ENCODE measurements at regions not wholly inside any gene's neighbourhood (a gene's known extent, or its start where the extent isn't known, plus 50 kb on each side); places are given as distances from the start of the nearest gene placed in this dataset.

DNA sequence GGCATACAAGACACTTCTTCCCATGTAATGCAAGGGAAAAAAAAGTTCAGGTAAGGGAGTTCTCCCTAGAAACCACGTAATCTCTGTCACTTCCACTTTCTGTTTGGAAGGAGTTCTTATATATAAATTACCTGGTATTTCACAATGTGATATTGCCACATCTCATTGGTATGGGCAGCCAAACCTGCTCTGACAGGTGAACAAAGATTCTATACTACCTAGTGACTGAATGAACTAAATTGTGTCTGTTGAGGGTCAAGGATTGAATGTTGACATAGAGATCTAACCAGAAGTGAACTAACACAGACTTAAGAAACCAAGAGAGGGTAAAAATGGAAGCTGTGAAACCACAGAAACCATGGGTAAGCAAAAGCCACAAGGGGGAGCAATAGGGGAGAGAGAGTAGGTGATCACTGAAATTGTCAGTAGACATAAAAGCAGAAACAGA, 161.3 kb downstream of the RPL10L start:
- Histone ChIP-seq H3K36me3 (ENCODE audit: insufficient read depth, low read length, poor library complexity, severe bottlenecking) (no peaks in the 10 kb centered on the region), H3K27me3 (replicated peaks; ENCODE audit: insufficient read depth, low read depth, low read length, poor library complexity) (peaks cover 8% of the 10 kb centered on the region), H3K9me3 (ENCODE audit: low read depth, low read length, poor library complexity, severe bottlenecking) (no peaks in the 10 kb centered on the region), H3K27ac (ENCODE audit: low read depth, low read length, poor library complexity, severe bottlenecking) (no peak overlapping the region), H3K4me3 (ENCODE audit: low read depth, low read length, poor library complexity, severe bottlenecking) (no peak overlapping the region), H3K4me1 (ENCODE audit: insufficient read depth, low read length, poor library complexity, severe bottlenecking) (no peaks in the 10 kb centered on the region)
- no TSS peak for BruUV-seq (replicated peaks)
- intact Hi-C loops (cut with micrococcal nuclease; ENCODE audit: unreplicated experiment) = no loop called here
- ChIA-PET POLR2A (ENCODE audit: low non-redundant PET) (no interaction called here), CTCF (no interaction called here)
- DNase-seq (ENCODE audit: low spot score) = peak; percentile 48
- TF ChIP-seq EZH2 (IDR thresholded peaks at IDR 0.05; ENCODE audit: borderline replicate concordance, low read depth, low read length, poor library complexity, severe bottlenecking) = no peak
- TF ChIP-seq, protein P1, sequence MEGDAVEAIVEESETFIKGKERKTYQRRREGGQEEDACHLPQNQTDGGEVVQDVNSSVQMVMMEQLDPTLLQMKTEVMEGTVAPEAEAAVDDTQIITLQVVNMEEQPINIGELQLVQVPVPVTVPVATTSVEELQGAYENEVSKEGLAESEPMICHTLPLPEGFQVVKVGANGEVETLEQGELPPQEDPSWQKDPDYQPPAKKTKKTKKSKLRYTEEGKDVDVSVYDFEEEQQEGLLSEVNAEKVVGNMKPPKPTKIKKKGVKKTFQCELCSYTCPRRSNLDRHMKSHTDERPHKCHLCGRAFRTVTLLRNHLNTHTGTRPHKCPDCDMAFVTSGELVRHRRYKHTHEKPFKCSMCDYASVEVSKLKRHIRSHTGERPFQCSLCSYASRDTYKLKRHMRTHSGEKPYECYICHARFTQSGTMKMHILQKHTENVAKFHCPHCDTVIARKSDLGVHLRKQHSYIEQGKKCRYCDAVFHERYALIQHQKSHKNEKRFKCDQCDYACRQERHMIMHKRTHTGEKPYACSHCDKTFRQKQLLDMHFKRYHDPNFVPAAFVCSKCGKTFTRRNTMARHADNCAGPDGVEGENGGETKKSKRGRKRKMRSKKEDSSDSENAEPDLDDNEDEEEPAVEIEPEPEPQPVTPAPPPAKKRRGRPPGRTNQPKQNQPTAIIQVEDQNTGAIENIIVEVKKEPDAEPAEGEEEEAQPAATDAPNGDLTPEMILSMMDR (conservative IDR thresholded peaks at IDR 0.05; ENCODE audit: low read depth, low read length) = peak; percentile 63

DNA sequence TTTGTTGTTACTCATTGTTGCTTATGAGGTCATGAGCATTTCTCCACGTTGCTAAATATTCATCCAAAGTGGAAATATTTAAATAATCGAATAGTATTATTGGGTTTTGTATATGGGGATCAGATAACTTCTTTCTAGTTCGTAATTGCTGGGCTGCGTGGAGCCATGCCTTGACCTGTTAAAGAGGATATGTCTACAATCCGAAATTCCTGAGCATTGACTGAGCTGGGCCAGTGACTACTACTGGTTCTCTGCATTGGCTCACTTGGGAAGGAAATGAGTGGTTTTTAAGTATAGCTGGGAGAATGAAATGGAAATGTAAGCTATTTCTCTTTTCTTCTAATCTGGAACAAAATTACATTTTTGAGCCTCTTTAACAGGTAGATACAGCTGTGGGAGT, 163.2 kb downstream of the RPL10L start:
- Histone ChIP-seq H3K36me3 (ENCODE audit: insufficient read depth, low read length, poor library complexity, severe bottlenecking) (no peaks in the 10 kb centered on the region), H3K4me3 (ENCODE audit: low read depth, low read length, poor library complexity, severe bottlenecking) (no peak overlapping the region), H3K4me1 (ENCODE audit: insufficient read depth, low read length, poor library complexity, severe bottlenecking) (no peaks in the 10 kb centered on the region), H3K9me3 (ENCODE audit: low read depth, low read length, poor library complexity, severe bottlenecking) (no peaks in the 10 kb centered on the region), H3K27me3 (replicated peaks; ENCODE audit: insufficient read depth, low read depth, low read length, poor library complexity) (peaks cover 16% of the 10 kb centered on the region), H3K27ac (ENCODE audit: low read depth, low read length, poor library complexity, severe bottlenecking) (no peak overlapping the region)
- BruUV-seq (replicated peaks) = no TSS peak
- intact Hi-C loops (cut with micrococcal nuclease; ENCODE audit: unreplicated experiment) = loop anchor here (5.0 kb wide), 1 partner anchor 1049 kb away; no protein-coding TSS in a partner anchor
- TF ChIP-seq EZH2 (IDR thresholded peaks at IDR 0.05; ENCODE audit: borderline replicate concordance, low read depth, low read length, poor library complexity, severe bottlenecking) = no peak
- TF ChIP-seq, protein P1 (conservative IDR thresholded peaks at IDR 0.05; ENCODE audit: low read depth, low read length) = no peak
- CTCF ChIA-PET = no interaction called here
- POLR2A ChIA-PET (ENCODE audit: low non-redundant PET) = no interaction called here
- DNase-seq (ENCODE audit: low spot score) = no peak

DNA sequence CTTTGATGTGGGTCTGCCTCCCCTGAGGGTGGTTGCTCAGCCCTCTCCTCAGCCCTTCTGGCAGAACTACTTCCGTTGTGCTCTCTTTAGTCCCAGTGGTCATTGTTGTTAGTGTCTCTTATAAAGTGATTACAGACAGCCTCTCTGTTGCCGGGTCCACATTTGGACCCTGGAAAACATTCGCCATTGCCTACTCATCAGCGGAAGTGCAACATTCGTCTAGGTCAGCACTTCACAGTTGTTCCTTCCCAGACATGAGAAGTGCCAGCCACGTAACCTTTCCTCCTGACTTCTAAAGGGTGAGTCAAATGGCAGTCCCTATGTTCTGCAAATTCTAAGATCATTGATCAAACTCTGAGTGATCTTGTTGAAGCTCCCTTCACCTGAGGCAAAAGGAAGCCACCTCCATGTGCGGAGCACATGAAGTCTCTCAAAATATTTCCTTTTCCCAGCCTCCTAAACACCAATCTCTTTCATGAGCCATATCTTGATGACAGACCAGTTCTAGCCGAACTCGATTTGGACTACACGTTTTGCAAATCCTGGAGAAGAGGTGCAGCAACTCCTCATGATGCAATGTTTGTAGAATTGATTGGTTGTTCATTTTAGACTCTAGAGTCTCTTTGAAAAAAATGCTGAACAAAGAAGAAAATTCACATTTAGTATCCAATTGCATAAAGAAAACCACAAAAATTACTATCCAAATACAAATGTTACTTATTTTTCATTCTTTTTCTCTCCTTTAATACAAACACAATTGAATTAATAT, 163.8 kb downstream of the RPL10L start:
- POLR2A ChIA-PET (ENCODE audit: low non-redundant PET) = no interaction called here
- no peaks in the 10 kb centered on the region for H3K9me3 ChIP-seq (ENCODE audit: low read depth, low read length, poor library complexity, severe bottlenecking)
- H3K4me1 ChIP-seq (ENCODE audit: insufficient read depth, low read length, poor library complexity, severe bottlenecking) = no peaks in the 10 kb centered on the region
- TF ChIP-seq EZH2 (IDR thresholded peaks at IDR 0.05; ENCODE audit: borderline replicate concordance, low read depth, low read length, poor library complexity, severe bottlenecking) = no peak
- TF ChIP-seq, protein P1 (conservative IDR thresholded peaks at IDR 0.05; ENCODE audit: low read depth, low read length) = no peak
- CTCF ChIA-PET = no interaction called here
- no peak for DNase-seq (ENCODE audit: low spot score)
- no peak overlapping the region for H3K4me3 ChIP-seq (ENCODE audit: low read depth, low read length, poor library complexity, severe bottlenecking)
- H3K27me3 ChIP-seq (replicated peaks; ENCODE audit: insufficient read depth, low read depth, low read length, poor library complexity) = peaks cover 16% of the 10 kb centered on the region
- intact Hi-C loops (cut with micrococcal nuclease; ENCODE audit: unreplicated experiment) = loop anchor here (5.0 kb wide), 1 partner anchor 1050 kb away; no protein-coding TSS in a partner anchor
- BruUV-seq (replicated peaks) = no TSS peak
- no peaks in the 10 kb centered on the region for H3K36me3 ChIP-seq (ENCODE audit: insufficient read depth, low read length, poor library complexity, severe bottlenecking)
- H3K27ac ChIP-seq (ENCODE audit: low read depth, low read length, poor library complexity, severe bottlenecking) = no peak overlapping the region

Data from A673 (cell line).